Prostate gland (tissue), 2 donors: ENCODE measurements at regions not wholly inside any gene's neighbourhood (a gene's known extent, or its start where the extent isn't known, plus 50 kb on each side); places are given as distances from the start of the nearest gene placed in this dataset.

ENCODE experiments used
- DNase-seq: peaks from one replicate; pipeline ENCODE4 v3.0.0-alpha.2; 2019; ENCODE audit warnings: low spot score
- H3K27ac ChIP-seq, 2 donors: fragments of 200-600 bp; sonication (generic); 2 replicates each; pipeline ENCODE4 v1.5.1; 2017 to 2019
- H3K27me3 ChIP-seq: fragments of 200-600 bp; sonication (generic); replicated peaks from 2 replicates; pipeline ENCODE4 v1.5.1; 2019; ENCODE audit not compliant: insufficient read depth
- H3K36me3 ChIP-seq, 2 donors: fragments of 200-600 bp; sonication (generic); 1 replicate in 1 of 2; 2 replicates in 1 of 2; pipeline versions ENCODE4 v1.5.1 to v1.8.1; 2017 to 2019
- H3K4me1 ChIP-seq: fragments of 200-600 bp; sonication (generic); replicated peaks from 2 replicates; pipeline ENCODE4 v1.5.1; 2019
- H3K4me3 ChIP-seq, 2 donors: fragments of 200-600 bp; sonication (generic); 2 replicates each; pipeline ENCODE4 v1.5.1; 2017 to 2019
- H3K9me3 ChIP-seq: fragments of 200-600 bp; sonication (generic); 2 replicates; pipeline ENCODE4 v1.5.1; 2017
- POLR2A ChIP-seq: fragments of 450-650 bp; IDR thresholded peaks from one replicate; pipeline ENCODE4 v1.6.1; 2016; ENCODE audit warnings: antibody characterized with exemption, mild to moderate bottlenecking
- POLR2AphosphoS5 ChIP-seq: sonication (generic); formaldehyde crosslinking; IDR thresholded peaks from one replicate; pipeline ENCODE4 v1.6.1; 2017; ENCODE audit warnings: antibody characterized with exemption
- WGBS: methylation state at CpG from one replicate; pipeline ENCODE4 v1.1.5; 2018; 5-methylcytosine and 5-hydroxymethylcytosine counted together
- intact Hi-C: fragments of 100-400 bp; cut with DNase I; formaldehyde crosslinking; loops from one replicate; pipeline ENCODE4 v1.14.2; 2022
- TF ChIP-seq, protein P1 (sequence below), 4 experiments: fragments of 200-600 bp in 2 of 4; fragments of 450-650 bp in 2 of 4; sonication (generic) in 2 of 4; IDR thresholded peaks; 1 replicate in 3 of 4; 2 replicates in 1 of 4; pipeline ENCODE4 v1.5.1; 2016 to 2019; ENCODE audit warnings: antibody characterized with exemption in 4 of 4, mild to moderate bottlenecking in 2 of 4, moderate library complexity in 2 of 4

- Histone ChIP-seq H3K27ac (no peak overlapping the region), H3K4me1 (no peaks in the 10 kb centered on the region), H3K9me3 (no peaks in the 10 kb centered on the region), H3K27me3 (no peaks in the 10 kb centered on the region), H3K36me3 (no peaks in the 10 kb centered on the region), H3K4me3 (no peak overlapping the region)
- no peak for DNase-seq
- TF ChIP-seq, protein P1, sequence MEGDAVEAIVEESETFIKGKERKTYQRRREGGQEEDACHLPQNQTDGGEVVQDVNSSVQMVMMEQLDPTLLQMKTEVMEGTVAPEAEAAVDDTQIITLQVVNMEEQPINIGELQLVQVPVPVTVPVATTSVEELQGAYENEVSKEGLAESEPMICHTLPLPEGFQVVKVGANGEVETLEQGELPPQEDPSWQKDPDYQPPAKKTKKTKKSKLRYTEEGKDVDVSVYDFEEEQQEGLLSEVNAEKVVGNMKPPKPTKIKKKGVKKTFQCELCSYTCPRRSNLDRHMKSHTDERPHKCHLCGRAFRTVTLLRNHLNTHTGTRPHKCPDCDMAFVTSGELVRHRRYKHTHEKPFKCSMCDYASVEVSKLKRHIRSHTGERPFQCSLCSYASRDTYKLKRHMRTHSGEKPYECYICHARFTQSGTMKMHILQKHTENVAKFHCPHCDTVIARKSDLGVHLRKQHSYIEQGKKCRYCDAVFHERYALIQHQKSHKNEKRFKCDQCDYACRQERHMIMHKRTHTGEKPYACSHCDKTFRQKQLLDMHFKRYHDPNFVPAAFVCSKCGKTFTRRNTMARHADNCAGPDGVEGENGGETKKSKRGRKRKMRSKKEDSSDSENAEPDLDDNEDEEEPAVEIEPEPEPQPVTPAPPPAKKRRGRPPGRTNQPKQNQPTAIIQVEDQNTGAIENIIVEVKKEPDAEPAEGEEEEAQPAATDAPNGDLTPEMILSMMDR (IDR thresholded peaks at IDR 0.05), result no peak
- no peak for TF ChIP-seq POLR2AphosphoS5
- TF ChIP-seq POLR2A, result no peak
- intact Hi-C loops, result no loop called here
- 91% methylated on average over 4 of the region's 4 CpGs for WGBS
Measured at GRCh38 chr13:84491952-84492351, 609.7 kb upstream of the SLITRK1 start.

DNA sequence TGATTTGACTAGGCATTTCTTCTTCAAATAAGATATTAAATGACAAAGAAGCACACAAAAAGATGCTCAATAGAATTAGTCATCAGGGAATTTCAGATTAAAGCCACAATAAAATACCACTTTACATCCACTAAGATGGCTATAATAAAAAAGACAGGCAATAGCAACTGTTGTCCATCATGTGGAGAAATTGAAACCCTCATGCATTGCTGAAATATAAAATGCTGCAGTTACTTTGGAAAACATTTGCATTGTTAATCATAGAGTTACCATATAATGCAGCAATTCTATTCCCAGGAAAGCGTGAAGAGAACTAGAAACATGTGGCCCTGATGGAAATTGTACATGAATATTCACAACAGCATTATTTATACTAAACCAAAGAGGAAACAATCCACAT lies 605.5 kb upstream of the SLITRK1 start:
- TF ChIP-seq, protein P1 (IDR thresholded peaks at IDR 0.05), result no peak
- no peak for TF ChIP-seq POLR2AphosphoS5
- no peak for TF ChIP-seq POLR2A
- Histone ChIP-seq H3K27ac (no peak overlapping the region), H3K27me3 (no peaks in the 10 kb centered on the region), H3K4me3 (no peak overlapping the region), H3K36me3 (no peaks in the 10 kb centered on the region), H3K9me3 (no peaks in the 10 kb centered on the region), H3K4me1 (no peaks in the 10 kb centered on the region)
- intact Hi-C loops, result no loop called here
- DNase-seq, result no peak
- WGBS, result 86% methylated on average over 1 of the region's 1 CpG

DNA sequence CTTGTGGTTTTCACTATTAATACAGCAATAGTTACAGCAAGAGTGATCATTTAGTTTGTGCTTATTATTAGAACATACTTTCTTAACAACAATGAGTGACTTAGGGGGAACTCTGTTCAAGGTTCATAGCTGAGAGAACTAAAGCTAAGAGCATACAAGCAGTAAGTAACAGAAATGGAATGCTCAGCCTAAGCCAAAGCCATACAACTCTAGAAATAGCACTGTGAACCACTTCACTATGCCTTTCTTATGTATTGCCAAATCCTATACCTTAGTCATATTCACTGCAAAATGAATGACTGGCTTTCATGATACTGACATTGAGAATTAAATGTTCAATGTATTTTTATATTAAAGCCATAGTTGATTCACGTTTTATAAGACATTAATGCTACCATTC lies 599.7 kb upstream of the SLITRK1 start:
- TF ChIP-seq POLR2AphosphoS5, result no peak
- TF ChIP-seq, protein P1 (IDR thresholded peaks at IDR 0.05), result no peak
- TF ChIP-seq POLR2A, result no peak
- intact Hi-C loops, result no loop called here
- H3K27ac ChIP-seq, result no peak overlapping the region
- no peaks in the 10 kb centered on the region for H3K9me3 ChIP-seq
- H3K27me3 ChIP-seq, result no peaks in the 10 kb centered on the region
- 71% methylated on average over 1 of the region's 1 CpG for WGBS
- no peaks in the 10 kb centered on the region for H3K4me1 ChIP-seq
- H3K36me3 ChIP-seq, result no peaks in the 10 kb centered on the region
- H3K4me3 ChIP-seq, result no peak overlapping the region
- DNase-seq, result no peak

DNA sequence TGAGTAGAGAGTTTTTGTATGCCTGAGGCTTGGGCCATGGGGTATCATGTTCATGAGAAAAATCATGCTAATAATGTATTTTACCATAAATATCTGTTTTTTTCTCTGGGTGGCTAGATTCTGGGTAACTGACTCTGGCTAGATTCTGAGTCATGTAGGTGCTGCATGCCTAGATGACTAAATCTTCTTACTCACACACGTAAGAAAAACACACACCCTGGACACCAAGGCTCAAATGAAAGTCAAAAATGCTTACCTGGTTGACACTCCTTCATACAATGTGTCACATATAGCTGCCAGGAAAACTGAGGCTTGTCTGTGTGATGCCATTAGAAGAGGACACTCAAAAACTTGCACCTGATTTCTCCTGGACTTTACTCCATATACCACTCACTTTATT lies 597.4 kb upstream of the SLITRK1 start:
- no peaks in the 10 kb centered on the region for H3K36me3 ChIP-seq
- no peaks in the 10 kb centered on the region for H3K9me3 ChIP-seq
- H3K4me1 ChIP-seq, result no peaks in the 10 kb centered on the region
- DNase-seq, result no peak
- intact Hi-C loops, result no loop called here
- H3K4me3 ChIP-seq, result no peak overlapping the region
- 86% methylated on average over 1 of the region's 1 CpG for WGBS
- TF ChIP-seq, protein P1 (IDR thresholded peaks at IDR 0.05), result no peak
- no peak for TF ChIP-seq POLR2A
- H3K27ac ChIP-seq, result no peak overlapping the region
- no peaks in the 10 kb centered on the region for H3K27me3 ChIP-seq

DNA sequence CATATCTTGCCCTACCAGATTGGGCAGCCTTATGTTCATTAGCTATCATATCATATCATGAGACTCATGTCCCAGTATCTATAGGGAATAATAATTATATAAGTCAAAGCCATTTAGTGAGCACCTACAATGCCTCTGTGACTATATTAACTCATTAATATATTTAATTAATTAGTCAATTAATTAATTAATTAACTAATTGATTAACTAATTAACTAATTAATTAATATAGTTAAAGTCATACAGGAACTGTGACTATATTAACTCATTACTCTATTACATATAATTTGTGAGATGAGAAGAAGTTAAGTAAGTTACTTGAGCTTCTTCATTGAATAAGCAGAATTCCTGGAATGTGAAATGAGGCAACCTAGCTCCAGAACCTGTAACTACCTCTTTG lies 588.3 kb upstream of the SLITRK1 start:
- no peak for DNase-seq
- no peaks in the 10 kb centered on the region for H3K4me1 ChIP-seq
- H3K27me3 ChIP-seq, result no peaks in the 10 kb centered on the region
- H3K27ac ChIP-seq, result no peak overlapping the region
- H3K9me3 ChIP-seq, result no peaks in the 10 kb centered on the region
- no peaks in the 10 kb centered on the region for H3K36me3 ChIP-seq
- TF ChIP-seq POLR2AphosphoS5 (no peak), POLR2A (no peak)
- TF ChIP-seq, protein P1 (IDR thresholded peaks at IDR 0.05), result no peak
- no peak overlapping the region for H3K4me3 ChIP-seq
- intact Hi-C loops, result no loop called here
